ENCODE measurements at regions not wholly inside any gene's neighbourhood (a gene's known extent, or its start where the extent isn't known, plus 50 kb on each side); places are given as distances from the start of the nearest gene placed in this dataset.
"Not testable (repeated sequence)": the region's sequence is repeated elsewhere in the genome, so short reads cannot be mapped to it uniquely, and the experiment has no call there.

DNA sequence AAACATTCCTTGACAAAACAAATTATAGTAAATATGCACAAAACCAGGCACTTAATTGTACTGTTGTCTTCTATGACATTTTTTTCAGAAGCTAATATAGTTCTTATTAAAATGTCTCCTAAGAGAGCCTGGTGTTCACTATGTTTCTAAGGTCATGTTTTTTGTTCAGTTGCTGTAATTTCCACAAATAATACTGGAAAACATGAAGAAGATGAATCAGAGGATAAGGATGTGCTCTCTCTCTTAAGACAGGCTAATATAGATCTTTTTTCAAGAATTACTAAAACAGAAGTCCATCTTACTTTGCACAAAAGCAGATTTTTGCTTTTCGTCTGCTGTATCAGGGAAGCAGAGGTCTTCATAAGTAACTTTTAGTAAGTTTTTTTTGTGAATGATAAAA lies 823.0 kb upstream of the NECTIN3 start:
- DNase-seq: no peak

DNA sequence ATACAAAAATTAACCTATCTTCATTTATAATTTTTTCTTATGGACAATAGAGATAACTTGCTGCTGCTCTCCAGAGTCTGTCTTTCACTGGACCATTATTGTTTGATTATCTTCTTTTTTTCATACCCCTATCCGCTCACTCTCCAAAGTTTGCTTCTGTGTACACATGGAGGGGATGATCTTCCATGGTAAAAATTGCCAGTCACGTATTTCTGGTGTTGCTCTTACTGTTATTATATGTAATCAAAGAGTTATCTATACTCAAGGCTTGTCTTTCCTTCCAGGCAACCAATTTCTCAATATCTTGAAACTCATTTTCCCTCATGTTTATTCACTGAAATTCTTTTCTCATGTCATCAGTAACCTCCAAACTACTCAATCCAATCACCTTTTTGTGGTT lies 817.8 kb upstream of the NECTIN3 start:
- DNase-seq: no peak

DNA sequence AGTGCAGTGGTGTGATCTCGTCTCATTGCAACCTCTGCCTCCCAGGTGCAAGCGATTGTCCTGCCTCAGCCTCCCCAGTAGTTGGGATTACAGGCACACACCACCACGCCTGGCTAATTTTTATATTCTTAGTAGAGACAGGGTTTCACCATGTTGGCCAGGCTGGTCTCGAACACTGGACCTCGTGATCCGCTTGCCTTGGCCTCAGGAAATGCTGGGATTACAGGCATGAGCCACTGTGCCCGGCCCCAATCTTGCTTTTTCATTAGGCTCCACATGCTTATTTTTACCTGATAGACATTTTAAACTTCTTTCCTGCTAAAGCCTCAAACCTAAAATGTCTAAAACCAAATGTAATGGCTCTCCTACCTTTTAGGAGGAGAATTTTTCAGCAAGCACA lies 817.0 kb upstream of the NECTIN3 start:
- no peak for DNase-seq

DNA sequence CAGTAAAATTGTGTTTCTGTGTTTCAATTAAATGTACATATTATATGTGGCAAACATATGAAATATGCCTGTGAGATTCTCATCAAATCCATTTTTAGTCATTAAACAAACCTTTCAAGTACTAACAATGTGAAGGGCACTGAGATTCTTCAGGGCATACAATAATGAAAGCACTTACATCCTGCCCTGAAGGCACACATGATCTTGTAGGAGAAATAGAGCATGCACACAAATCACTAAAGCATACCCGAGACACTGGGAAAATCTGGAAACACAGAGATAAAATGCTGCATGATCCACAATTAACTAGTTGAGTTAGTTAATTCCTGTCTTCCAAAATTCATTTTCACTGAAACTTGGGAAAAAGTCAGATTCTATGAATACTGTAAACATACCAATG lies 810.5 kb upstream of the NECTIN3 start:
- DNase-seq: no peak

DNA sequence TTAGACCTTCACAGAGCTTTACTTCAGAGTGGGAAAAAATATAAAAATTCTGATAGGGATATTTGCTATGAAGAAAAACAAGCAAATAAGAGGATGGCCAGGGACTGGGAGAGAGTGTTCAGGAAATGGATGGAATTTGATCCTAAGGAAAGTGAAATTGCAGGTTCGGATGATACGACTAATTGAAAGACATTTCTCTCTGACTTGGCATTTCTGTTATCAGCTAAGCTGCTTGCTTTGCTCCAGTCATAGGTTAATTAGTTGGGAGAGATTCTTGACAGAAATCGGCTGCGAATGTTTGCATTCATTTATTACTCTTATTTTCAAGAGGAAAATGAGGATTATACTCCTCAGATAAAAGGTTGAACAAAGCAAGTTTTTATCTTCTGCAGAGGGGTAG lies 808.7 kb upstream of the NECTIN3 start:
- no peak for DNase-seq

DNA sequence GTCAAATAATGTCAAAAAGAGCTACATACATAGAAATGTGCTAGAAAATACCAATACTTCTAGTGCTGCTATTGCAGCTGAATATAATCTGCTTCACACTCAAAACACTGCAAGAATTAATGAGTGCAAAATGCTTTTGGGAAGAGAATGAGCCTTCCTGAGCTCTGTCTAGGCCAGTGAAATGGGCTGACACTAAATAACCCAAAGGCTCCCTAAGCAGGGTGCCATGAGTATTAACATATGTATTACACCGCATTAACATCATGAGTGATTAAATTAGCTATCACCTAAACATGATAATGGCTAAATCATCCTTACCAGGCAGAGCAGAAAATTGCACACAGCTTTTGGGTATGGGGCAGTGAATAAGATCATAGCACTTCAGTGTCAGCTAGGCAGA lies 806.3 kb upstream of the NECTIN3 start:
- DNase-seq: no peak

DNA sequence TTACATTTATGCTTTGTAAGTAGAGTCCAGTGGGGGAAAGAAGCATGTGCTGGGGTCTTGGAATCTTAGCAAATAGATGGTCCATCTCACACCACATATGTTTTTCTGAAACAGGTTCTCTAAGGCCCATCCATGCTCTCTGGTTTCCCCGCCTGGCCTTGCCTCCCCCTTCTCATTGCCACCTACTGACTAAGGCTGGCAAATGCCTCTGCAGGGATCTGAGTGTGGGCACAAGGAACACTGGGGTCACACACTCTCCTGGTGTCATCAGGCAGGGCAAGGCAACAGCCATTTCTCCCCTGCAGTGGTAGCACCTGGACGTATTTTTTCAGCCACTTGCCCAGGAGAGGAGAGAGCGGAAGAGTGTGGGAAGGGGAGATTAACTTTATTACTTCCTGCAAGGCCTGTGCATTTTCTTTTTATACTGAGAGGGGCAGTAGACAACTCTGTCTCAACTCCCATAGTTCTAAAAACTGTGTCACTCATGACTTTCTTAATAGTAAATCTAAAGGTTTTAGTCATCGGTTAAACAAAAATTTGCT lies 804.2 kb upstream of the NECTIN3 start:
- DNase-seq: no peak

DNA sequence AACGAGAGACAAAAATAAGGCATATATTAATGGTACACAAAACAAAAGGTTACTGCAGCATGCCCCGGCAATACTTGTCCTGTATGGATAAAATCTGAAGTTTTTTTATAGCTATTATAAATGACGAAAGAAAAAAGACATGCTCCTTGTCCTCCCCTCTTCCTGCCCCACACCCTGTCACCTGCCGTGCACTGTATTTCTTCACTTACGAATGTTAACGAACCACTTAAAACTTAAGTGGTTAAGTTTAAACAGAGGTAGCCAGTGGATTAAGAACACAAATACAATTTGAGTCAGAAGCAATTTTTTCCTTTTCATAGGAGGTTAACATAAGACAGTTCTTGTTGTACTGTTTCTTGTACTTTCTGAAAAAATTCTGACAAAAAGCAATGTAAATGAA lies 799.1 kb upstream of the NECTIN3 start:
- DNase-seq: no peak

DNA sequence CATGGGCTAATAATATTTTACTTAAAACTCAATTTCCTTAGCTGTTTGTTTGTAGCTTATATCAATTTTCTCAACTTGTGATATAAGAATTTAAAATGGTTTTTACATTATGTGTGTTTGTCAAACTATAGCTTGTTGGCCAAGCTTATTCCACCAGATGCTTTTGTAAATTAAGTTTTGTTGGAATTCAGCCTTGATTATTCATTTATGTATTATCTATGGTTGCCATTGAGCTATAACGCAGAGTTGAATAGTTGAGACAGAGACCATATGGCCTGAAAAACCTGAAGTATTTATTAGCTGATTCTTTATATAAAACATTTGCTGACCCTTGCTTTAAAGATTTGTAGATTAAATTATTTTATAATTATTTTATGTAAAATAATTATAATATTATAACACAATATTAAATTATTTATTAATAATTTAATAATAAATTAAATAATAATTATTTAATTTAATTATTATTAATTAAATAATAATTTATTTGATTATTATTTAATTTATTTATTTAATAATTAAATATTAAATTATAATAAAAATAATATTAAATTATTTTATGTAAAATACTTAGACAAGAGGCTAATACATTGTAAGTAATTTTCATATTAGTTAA lies 779.6 kb upstream of the NECTIN3 start:
- no peak for DNase-seq

DNA sequence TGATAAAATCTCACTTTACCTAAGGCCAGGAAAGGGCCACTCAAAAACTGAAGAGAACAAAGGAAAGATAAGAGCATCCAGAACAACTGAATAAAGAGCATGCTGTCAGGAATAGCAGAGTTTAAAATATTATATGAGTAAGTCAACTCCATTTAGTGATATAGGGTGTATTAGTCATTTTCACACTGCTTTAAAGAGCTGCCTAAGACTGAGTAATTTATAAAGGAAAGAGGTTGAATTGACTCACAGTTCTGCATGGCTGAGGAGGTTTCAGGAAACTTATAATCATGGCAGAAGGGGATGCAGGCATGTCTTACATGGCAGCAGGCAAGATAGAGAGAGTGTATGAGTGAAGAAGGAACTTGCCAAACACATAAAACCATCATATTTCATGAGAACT lies 778.0 kb upstream of the NECTIN3 start:
- DNase-seq: no peak

DNA sequence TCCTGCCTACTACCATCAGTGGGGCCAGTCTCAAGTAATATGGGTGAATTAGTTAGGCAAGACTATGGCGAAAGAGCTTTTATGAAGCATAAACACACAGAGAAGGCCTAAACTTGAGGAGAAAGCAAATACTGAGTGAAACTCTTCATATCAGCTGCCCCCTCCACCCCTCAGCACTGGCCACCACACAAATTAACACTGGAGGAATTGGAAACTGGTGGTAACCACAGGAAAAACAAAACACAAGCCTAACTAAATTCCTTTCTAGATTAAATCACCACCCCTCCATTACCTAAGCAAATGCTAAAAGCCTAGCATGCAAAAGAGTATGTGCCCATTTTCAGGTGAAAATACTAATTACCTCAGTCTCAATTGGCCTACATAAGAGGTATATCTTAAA lies 774.7 kb upstream of the NECTIN3 start:
- no peak for DNase-seq

DNA sequence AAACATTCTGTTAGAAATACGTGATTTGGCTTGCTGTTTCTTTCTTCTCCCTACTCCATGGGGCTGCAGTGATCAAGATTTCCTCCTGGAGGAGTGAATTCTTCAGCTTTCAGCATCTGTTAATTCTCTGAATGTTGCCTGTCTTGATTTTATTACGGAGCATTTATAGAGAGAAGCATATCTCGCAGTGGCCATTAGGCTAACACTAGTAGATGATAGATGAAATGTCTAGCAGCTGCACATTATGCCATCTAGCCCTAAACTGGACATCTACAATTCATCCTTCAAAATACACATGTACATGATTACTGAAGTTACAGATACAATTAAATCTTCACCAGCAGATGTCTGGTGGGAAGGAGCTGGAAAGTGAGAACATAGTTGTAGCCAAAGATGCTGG lies 769.8 kb upstream of the NECTIN3 start:
- DNase-seq: no peak

DNA sequence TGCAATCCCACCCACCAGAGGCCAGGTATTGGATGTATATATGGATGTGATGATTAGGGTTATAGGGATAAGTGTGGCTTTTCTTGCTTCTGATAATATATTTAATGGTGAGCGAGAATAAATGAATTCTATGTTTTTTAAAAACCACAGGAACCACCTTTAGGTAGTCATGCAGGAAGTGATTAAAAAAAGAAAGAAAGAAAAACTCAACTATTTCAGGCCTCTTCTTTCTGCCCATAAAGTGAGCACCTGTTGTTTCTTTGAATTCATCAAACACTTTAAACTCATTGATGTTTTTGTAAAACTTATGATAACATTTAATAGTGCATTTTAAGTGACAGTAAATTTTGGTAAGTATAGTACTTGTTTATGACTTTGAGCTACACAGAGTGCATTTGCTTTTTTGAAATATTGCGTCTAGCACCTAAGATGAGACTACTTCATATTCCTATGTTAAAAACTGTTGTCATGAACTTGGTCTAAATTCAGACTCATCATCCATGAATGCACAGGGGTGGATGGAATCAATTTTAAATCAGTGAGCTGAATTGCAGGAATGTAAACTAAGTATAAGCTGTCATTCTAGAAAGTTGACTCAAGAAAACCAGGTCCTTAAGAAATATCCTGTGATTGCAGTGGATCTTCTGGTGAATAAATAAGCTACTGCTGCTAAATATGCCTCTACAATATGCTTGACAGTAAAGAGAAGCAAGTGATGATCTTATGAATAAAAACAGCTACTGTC lies 764.4 kb upstream of the NECTIN3 start:
- no peak for DNase-seq

DNA sequence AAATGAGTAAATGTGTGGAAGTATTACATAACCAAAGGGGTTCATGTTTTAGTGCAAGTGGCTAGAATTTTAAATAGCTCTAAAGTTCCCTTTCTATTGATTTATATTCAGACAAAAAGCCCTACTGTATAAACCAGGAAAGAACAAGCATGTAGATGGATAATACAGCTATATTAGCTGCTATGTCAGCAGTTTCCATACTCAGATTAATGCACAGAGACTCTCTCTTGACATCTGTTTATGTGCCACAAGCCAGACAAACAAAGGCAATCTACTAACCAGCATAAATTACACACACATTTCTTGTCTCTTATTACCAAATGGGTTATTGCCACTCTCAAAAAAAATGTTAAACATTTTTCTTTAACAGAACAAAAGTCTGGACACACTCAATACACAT lies 760.1 kb upstream of the NECTIN3 start:
- no peak for DNase-seq

DNA sequence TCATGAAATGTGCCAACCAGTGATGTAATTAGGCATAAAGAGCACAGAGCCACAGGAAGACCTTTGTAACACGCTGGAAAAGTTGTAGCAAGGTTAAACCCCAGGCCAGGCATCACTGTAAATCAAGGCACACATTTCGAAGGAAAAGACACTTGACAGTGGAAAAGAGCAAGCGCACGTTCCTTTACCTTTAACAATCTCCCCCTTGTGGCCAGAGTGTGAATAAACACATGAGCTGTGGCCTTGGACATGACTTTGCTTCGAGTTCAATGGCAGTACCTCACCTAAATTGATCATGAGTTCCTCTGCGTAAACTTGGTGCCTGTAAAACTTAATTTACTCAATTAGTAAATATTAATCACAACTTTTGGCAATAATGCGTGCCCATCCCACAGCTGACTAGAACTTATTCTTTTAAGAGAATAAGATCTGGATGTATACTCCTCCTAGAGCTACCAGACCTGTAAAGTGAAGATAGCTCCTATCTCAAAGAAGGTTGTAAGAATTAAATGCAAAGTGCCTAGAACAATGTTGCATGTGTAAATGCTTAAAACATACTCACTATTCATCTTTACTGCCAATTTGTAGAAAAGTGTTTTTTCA lies 757.0 kb upstream of the NECTIN3 start:
- DNase-seq: no peak

DNA sequence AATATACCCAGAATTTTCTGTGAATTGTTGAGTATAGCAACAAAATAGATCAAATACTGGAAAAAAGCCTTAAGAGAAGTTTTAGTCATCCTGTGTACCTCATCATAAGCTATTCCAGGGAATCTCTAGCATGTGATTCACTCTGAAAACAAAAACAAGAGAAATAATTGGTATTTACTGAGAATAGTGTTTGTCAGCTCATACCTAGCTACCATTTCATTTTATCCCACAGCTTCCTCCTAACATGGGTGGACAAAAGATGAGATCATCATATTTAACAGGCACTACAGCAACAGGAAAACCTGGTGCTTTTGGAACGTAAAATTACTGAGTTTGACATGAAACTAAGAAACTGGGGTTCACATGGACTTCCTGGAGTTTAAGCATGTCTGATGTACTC lies 753.5 kb upstream of the NECTIN3 start:
- no peak for DNase-seq

DNA sequence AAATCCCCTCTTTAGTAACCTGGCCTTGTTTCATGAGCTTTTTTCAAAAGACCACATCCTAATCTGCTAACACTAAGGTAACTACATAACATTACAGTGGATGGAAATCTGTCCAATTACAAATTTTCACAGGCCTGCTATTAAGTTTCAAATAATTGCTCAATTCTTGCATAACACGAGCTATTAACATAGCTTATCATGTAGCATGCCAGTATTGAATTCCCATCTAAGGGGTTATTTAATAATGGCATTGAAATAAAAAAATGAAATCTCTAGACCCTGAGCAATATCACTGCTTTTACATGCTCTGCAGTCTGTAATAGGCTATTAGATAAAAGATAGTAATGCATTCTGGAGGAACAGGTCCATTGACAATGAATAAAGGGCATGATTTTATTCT lies 748.3 kb upstream of the NECTIN3 start:
- no peak for DNase-seq

DNA sequence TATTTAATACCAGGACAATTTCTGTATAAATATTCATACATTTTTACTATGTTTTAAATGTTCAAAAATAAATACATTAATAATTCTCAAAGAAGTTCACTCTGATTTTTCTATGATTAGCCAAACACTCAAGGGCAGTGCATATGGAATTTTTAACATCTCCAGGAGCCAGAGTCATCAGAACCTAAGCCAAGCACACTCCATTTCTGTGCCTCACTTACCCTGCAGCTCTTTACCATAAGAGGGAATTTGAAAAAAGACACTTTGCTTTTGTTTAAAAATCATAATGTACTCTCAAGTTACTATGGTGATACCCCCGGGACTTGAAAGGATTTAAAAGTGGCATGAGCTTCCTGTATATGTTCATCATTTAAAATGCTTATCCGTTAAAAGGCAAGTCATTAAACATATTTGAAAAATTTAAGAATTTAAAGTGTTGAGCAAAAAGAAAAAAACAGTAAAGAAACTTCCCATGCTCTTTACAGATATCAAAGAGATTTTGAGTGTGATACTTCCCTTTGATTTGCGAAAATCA lies 747.4 kb upstream of the NECTIN3 start:
- no peak for DNase-seq

DNA sequence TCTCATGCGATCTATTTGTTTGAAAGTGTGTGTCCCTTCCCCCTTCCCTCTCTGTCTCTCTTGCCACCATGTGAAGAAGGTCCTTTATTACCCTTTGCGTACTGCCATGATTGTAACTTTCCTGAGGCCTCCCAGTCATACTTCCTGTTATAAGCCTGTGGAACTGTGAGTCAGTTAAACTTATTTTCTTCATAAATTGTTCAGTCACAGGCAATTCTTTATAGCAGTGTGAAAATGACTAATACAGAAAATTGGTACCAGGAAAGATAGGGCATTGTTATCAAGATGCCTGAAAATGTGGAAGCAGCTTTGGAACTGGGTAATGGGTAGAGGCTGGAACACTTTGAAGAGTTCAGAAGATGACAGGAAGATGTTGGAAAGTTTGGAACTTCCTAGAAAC lies 743.7 kb upstream of the NECTIN3 start:
- no peak for DNase-seq

DNA sequence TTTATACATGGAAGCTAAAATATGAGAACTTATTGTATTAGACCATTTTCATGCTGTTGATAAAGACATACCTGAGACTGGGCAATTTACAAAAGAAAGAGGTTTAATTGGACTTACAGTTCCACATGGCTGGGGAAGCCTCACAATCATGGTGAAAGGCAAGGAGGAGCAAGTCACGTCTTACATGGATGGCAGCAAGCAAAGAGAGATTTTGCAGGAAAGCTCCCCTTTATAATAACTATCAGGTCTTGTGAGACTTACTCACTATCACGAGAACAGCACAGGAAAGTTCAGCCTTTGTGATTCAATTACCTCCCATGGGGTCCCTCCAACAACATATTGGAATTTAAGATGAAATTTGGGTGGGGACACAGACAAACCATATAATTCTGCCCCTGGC lies 740.1 kb upstream of the NECTIN3 start:
- DNase-seq: not testable (repeated sequence)

DNA sequence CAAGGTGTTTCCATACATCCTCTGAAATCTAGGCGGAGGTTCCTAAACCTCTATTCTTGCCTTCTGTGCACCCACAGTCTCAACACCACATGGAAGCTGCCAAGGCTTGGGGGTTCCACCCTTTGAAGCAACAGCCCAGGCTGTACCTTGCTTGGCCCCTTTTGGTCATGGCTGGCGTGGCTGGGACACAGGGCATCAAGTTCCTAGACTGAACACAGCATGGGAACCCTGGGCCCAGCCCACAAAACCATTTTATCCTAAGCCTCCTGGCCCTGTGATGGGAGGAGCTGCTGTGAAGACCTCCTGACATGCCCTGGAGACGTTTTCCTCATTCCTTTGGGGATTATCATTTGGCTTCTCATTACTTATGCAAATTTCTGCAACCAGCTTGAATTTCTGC lies 739.0 kb upstream of the NECTIN3 start:
- no peak for DNase-seq

DNA sequence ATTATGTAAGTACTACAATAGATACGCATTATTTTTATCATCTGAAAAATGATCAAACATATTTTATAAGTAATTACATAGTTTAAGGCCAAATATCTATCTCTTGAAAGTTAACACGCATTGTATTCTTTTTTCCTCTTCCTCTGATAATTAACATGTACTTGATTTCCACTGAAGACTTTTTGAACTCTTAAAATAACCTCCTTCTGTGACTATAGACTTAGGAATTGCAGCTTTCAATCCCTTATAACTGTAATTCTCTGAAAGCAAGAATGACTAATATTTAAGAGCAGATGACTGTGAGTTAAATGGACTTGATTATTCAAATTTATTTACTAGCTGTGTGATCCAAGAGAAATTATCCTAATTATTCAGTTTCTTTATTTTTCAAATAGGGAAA lies 730.6 kb upstream of the NECTIN3 start:
- no peak for DNase-seq

DNA sequence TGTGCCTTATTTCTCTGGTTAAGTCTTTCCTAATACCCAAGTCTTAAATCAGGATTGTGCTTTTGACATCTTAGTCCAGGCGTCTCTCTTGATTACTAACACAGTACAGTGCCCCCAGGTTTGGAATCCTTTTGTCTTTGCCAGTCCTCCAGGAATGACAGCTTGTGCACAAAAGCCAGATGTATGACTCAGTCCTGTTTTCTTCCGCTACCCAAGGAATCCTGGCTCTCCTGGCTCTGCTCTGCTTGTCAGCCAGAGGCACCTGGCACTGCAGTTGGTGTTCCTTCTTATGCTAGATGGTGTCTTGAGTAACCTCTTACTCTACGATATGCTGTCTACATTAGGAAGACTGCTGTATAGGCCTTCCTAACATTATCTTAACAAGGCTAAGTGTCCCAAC lies 728.2 kb upstream of the NECTIN3 start:
- DNase-seq: no peak

DNA sequence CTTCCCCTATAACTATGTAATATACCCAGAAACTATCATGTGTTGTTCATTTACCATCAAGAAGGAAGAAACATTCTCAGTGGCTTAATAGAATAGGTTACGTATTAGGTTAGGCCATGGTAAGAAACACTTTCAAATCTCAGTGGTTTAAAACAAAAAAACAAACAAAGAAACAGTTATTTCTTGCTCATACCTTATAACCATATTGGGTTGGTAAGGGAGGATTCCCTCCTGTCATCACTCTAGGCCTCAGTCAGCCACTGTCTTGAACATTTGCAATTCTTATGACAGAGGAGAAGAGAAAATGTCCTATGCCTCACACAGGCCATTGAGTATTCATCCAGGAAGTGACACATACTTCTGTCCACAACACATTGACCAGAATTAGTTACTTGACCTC lies 727.7 kb upstream of the NECTIN3 start:
- no peak for DNase-seq
